ENCODE measurements at regions not wholly inside any gene's neighbourhood (a gene's known extent, or its start where the extent isn't known, plus 50 kb on each side); places are given as distances from the start of the nearest gene placed in this dataset.

DNA sequence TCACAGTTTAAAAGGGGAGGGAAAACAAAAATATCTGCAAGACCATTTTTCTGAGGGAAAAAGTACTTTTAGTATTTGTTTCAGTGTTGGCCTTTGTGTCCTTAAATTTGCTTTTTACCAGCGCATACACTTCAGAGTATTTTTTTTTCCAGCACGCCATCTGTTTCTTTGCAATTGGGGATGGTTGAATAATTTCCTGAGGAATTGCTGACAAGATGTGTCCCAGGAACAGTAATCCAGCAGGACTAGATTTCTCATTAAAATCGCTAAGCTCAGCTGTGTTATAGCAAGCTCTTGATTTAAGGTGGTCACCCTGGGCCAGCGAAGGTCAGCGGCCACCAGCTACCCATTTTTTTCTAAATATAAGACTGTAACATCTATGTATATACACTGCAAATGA, 156.9 kb upstream of the RHOBTB1 start:
- TF ChIP-seq, protein P1, sequence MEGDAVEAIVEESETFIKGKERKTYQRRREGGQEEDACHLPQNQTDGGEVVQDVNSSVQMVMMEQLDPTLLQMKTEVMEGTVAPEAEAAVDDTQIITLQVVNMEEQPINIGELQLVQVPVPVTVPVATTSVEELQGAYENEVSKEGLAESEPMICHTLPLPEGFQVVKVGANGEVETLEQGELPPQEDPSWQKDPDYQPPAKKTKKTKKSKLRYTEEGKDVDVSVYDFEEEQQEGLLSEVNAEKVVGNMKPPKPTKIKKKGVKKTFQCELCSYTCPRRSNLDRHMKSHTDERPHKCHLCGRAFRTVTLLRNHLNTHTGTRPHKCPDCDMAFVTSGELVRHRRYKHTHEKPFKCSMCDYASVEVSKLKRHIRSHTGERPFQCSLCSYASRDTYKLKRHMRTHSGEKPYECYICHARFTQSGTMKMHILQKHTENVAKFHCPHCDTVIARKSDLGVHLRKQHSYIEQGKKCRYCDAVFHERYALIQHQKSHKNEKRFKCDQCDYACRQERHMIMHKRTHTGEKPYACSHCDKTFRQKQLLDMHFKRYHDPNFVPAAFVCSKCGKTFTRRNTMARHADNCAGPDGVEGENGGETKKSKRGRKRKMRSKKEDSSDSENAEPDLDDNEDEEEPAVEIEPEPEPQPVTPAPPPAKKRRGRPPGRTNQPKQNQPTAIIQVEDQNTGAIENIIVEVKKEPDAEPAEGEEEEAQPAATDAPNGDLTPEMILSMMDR (IDR thresholded peaks at IDR 0.05; ENCODE audit: low read length, missing control alignments) = no peak
- no peak overlapping the region for H3K4me3 ChIP-seq (replicated peaks; ENCODE audit: low read depth, low read length)
- no peak for DNase-seq (ENCODE audit: low read depth)

DNA sequence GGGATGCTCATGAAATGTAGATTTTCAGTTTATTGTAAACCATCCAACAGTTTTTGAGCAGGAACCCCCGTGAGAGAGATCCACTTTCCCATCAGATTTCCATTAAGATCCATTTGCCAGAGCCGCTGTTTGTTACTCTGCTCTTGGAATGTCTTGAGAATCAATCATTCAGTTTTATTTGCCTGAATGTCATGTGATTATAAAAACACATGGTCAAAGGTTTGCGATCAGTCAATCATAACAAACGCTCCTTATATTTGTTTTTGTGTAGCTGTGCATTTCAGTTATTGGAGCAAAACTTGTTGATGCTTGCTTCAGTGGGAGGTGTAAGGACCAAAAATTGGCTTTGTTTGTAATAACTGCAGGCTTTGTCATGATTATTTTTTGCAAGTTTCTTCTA, 155.8 kb upstream of the RHOBTB1 start:
- no peak overlapping the region for H3K4me3 ChIP-seq (replicated peaks; ENCODE audit: low read depth, low read length)
- TF ChIP-seq, protein P1 (IDR thresholded peaks at IDR 0.05; ENCODE audit: low read length, missing control alignments) = no peak
- no peak for DNase-seq (ENCODE audit: low read depth)

DNA sequence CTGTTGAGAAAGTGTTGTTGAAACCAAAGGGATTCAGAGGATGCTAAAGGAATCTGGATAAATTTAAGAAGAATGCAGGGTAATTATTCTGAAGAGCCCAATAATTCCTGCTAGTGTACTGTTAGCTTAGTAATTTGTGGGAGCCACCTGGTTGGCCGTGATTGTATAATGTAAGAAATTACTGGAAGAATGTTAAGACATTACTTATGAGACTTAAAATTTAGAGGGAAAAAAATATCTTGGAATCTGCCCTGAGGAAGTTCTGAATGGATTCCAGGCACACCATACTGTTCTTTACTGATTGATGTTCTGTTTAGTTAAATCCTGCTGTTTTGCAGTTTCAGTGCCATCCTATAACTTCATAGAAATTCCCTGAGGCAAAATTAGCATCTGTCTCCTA, 155.0 kb upstream of the RHOBTB1 start:
- H3K4me3 ChIP-seq (replicated peaks; ENCODE audit: low read depth, low read length) = no peak overlapping the region
- no peak for DNase-seq (ENCODE audit: low read depth)
- TF ChIP-seq, protein P1 (IDR thresholded peaks at IDR 0.05; ENCODE audit: low read length, missing control alignments) = no peak

DNA sequence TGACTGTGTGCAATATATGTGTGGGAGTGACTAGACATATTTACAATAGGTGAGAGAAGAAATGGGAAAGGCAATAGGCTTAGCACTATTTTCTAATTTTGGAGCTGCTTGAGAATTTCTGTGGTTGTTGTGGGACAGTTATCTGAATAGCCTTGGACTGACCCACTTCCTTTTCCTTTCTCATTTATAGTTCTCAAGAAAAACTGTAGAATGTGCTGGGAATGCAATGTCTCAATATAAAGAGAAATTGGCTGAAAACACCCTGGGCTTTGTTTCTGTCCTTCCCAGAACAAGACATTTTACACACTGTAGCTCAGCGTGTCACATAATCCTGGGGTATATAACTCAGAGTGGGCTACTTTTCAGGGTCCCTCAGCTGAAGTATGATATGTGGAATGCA, 153.0 kb upstream of the RHOBTB1 start:
- TF ChIP-seq, protein P1 (IDR thresholded peaks at IDR 0.05; ENCODE audit: low read length, missing control alignments) = no peak
- peak; percentile 50 for DNase-seq (ENCODE audit: low read depth)
- no peak overlapping the region for H3K4me3 ChIP-seq (replicated peaks; ENCODE audit: low read depth, low read length)

DNA sequence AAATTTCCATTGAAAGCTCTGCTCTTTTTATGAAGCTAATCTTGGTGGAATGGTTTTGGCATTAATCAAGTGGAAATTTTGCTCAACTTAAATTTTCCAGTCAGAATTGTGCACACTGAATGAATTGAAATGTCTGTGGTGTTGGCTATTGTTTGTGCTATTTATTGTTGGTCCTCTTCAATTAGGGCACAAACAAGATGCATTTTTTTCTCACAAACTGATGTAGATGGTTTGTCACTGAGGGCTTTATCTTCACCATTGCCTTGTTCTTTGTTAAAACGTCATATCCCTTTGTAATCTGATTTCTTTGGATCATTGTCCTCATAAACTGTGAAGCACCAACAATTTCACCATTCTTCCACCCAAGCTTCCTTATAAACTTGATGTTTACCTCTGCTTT, 152.1 kb upstream of the RHOBTB1 start:
- no peak for DNase-seq (ENCODE audit: low read depth)
- no peak overlapping the region for H3K4me3 ChIP-seq (replicated peaks; ENCODE audit: low read depth, low read length)
- TF ChIP-seq, protein P1 (IDR thresholded peaks at IDR 0.05; ENCODE audit: low read length, missing control alignments) = no peak

DNA sequence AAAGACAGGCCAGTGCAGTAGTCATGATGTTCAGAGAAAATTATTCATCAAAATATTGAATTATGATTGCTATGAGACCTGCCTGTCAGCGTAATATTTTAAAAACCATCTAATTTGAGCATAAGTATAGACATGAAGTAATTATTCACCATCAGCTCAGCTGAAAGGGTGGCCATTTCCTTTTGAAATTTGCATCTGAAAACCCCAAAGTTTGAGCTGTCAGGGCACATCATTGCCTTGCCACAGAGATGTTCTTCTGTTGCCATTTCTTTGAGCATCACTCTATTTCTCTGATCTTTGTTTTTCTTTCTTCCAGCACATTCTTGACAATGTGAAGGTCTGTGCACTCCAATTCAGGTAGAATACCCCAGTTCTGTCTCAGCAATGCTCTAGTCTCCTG, 147.5 kb upstream of the RHOBTB1 start:
- no peak overlapping the region for H3K4me3 ChIP-seq (replicated peaks; ENCODE audit: low read depth, low read length)
- no peak for DNase-seq (ENCODE audit: low read depth)
- TF ChIP-seq, protein P1 (IDR thresholded peaks at IDR 0.05; ENCODE audit: low read length, missing control alignments) = no peak

DNA sequence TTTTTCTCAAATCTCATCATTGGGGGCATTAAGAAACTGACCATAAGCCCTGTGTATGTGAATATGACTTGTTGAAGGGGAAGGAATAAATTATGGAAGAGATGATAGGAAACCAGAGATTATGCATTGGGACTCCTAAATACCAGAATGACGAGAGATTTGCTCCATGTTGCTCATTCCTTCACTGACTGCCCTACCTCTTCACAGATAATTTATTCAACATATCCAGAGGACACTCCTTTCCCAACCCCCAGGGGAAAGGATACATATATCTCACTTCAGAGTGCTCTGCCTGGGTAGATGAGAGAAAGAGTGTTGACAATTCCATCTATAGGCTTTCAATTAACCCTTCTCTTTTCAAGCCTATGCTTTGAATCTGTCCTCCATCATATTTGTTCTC, 145.3 kb upstream of the RHOBTB1 start:
- no peak overlapping the region for H3K4me3 ChIP-seq (replicated peaks; ENCODE audit: low read depth, low read length)
- DNase-seq (ENCODE audit: low read depth) = no peak
- TF ChIP-seq, protein P1 (IDR thresholded peaks at IDR 0.05; ENCODE audit: low read length, missing control alignments) = no peak

All from fibroblast of pulmonary artery (primary cell).